ENCODE measurements at regions not wholly inside any gene's neighbourhood (a gene's known extent, or its start where the extent isn't known, plus 50 kb on each side); places are given as distances from the start of the nearest gene placed in this dataset.

GRCh38 chr9:107948086-107948485, 458.5 kb upstream of the KLF4 start:
- H3K9me3 ChIP-seq (ENCODE audit: low read length) = no peaks in the 10 kb centered on the region

DNA sequence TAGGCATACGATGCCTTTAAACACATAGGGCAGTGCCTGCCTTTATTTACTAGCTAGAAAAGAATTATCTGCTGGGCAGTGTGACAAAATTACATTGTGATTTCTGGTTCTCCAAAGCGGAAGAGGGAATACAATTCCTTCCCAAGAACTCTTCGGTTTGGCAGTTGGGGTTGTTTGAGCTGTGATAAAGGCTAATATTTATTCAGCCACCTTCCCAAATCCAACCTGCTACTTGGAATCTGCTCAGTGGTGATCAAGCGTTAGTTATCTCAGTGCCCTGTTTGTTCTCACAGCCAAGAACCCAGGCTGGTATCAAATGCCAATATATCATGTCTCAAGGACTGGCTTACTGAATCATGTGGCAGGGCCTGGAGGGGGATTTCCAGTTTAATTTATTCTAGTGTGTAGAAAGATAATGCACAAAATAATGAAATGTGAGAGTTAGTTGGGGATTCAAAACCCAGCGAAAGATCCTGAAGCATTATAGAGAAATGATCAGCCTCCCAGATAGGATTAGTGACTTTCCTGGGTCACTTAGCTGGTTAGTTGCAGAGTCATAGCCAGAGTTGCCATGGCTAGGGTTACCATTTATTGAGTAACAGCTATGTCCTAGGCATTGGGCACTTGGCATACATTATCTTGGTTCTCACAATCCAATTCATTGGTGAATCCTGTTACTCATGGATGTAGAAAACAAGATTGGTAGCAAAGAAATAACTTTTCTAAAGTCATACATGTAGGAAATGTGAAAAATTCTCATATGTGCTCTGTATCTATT, 457.0 kb upstream of the KLF4 start:
- no peaks in the 10 kb centered on the region for H3K27me3 ChIP-seq (ENCODE audit: low read length)

More at GRCh38 chr9:107948086-107948485, 458.5 kb upstream of the KLF4 start:
- Histone ChIP-seq H3K9me2 (replicated peaks; ENCODE audit: low read length) (no peaks in the 10 kb centered on the region), H3K79me2 (ENCODE audit: low read length) (no peaks in the 10 kb centered on the region), H3K4me1 (ENCODE audit: insufficient read depth, low read length) (no peaks in the 10 kb centered on the region), H2AFZ (ENCODE audit: low read length) (no peak overlapping the region), H3K4me3 (ENCODE audit: low read length) (no peak overlapping the region), H3F3A (ENCODE audit: low read length, unreplicated experiment) (no peaks in the 10 kb centered on the region), H3K9ac (ENCODE audit: low read length) (no peak overlapping the region), H3K4me2 (ENCODE audit: low read length) (no peak overlapping the region), H3K27ac (ENCODE audit: low read length) (no peak overlapping the region), H3K36me3 (ENCODE audit: low read depth, low read length) (no peaks in the 10 kb centered on the region), H4K20me1 (ENCODE audit: low read length) (no peaks in the 10 kb centered on the region), H3K27me3 (ENCODE audit: low read length) (no peaks in the 10 kb centered on the region)
- ATAC-seq = no peak
- ChIA-PET POLR2A (ENCODE audit: unreplicated experiment) (no interaction called here), CTCF (no interaction called here)
- intact Hi-C loops (cut with micrococcal nuclease) = no loop called here
- DNase-seq = no peak
- no TSS peak for BruUV-seq (replicated peaks)
- no peak for TF ChIP-seq EZH2 (IDR thresholded peaks at IDR 0.05; ENCODE audit: low read length, unreplicated experiment)
- no peak for TF ChIP-seq CTCF (conservative IDR thresholded peaks at IDR 0.05; ENCODE audit: low read depth, low read length)
- no peak for TF ChIP-seq EZH2phosphoT487 (IDR thresholded peaks at IDR 0.05; ENCODE audit: borderline replicate concordance, low read length)

DNA sequence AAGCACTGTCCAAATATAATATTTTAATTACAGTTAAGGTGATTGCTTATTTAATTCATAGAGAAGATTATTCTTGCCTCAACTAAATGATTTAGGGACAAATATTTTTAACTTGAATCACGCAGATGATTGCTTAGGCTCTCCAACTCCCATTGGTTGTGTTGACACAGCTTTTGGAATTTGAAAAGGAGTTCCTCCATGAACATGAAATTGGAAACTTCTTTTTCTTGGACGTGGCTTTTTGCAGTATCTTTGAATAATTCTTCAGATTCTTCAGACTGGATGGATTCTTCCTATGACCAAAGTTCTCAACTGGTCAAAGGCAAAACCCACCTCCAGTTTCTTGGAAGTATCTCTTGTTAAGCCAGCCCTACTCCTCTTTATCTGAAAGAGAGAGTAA, 456.4 kb upstream of the KLF4 start:
- H4K20me1 ChIP-seq (ENCODE audit: low read length) = no peaks in the 10 kb centered on the region
- intact Hi-C loops (cut with micrococcal nuclease) = no loop called here
- DNase-seq = no peak
- ATAC-seq = no peak
- no peaks in the 10 kb centered on the region for H3F3A ChIP-seq (ENCODE audit: low read length, unreplicated experiment)
- H3K27ac ChIP-seq (ENCODE audit: low read length) = no peak overlapping the region
- H3K36me3 ChIP-seq (ENCODE audit: low read depth, low read length) = no peaks in the 10 kb centered on the region
- TF ChIP-seq CTCF (conservative IDR thresholded peaks at IDR 0.05; ENCODE audit: low read depth, low read length) (no peak), EZH2 (IDR thresholded peaks at IDR 0.05; ENCODE audit: low read length, unreplicated experiment) (no peak), EZH2phosphoT487 (IDR thresholded peaks at IDR 0.05; ENCODE audit: borderline replicate concordance, low read length) (no peak)
- no peaks in the 10 kb centered on the region for H3K9me3 ChIP-seq (ENCODE audit: low read length)
- H3K4me2 ChIP-seq (ENCODE audit: low read length) = no peak overlapping the region
- H3K4me1 ChIP-seq (ENCODE audit: insufficient read depth, low read length) = no peaks in the 10 kb centered on the region
- no peaks in the 10 kb centered on the region for H3K79me2 ChIP-seq (ENCODE audit: low read length)
- BruUV-seq (replicated peaks) = no TSS peak
- no peaks in the 10 kb centered on the region for H3K27me3 ChIP-seq (ENCODE audit: low read length)
- no peak overlapping the region for H3K9ac ChIP-seq (ENCODE audit: low read length)
- no peaks in the 10 kb centered on the region for H3K9me2 ChIP-seq (replicated peaks; ENCODE audit: low read length)
- ChIA-PET CTCF (no interaction called here), POLR2A (ENCODE audit: unreplicated experiment) (no interaction called here)
- no peak overlapping the region for H3K4me3 ChIP-seq (ENCODE audit: low read length)
- H2AFZ ChIP-seq (ENCODE audit: low read length) = no peak overlapping the region

More for the DNA sequence above, 457.0 kb upstream of the KLF4 start:
- Histone ChIP-seq H3K4me2 (ENCODE audit: low read length) (no peak overlapping the region), H3K9ac (ENCODE audit: low read length) (no peak overlapping the region), H3K9me3 (ENCODE audit: low read length) (no peaks in the 10 kb centered on the region), H3K4me1 (ENCODE audit: insufficient read depth, low read length) (no peaks in the 10 kb centered on the region), H2AFZ (ENCODE audit: low read length) (no peak overlapping the region), H3F3A (ENCODE audit: low read length, unreplicated experiment) (no peaks in the 10 kb centered on the region), H4K20me1 (ENCODE audit: low read length) (no peaks in the 10 kb centered on the region), H3K36me3 (ENCODE audit: low read depth, low read length) (no peaks in the 10 kb centered on the region), H3K4me3 (ENCODE audit: low read length) (no peak overlapping the region), H3K79me2 (ENCODE audit: low read length) (no peaks in the 10 kb centered on the region), H3K9me2 (replicated peaks; ENCODE audit: low read length) (no peaks in the 10 kb centered on the region), H3K27ac (ENCODE audit: low read length) (no peak overlapping the region)
- no peak for ATAC-seq
- ChIA-PET POLR2A (ENCODE audit: unreplicated experiment) (no interaction called here), CTCF (no interaction called here)
- no peak for DNase-seq
- intact Hi-C loops (cut with micrococcal nuclease) = no loop called here
- no TSS peak for BruUV-seq (replicated peaks)
- TF ChIP-seq EZH2 (IDR thresholded peaks at IDR 0.05; ENCODE audit: low read length, unreplicated experiment) (no peak), EZH2phosphoT487 (IDR thresholded peaks at IDR 0.05; ENCODE audit: borderline replicate concordance, low read length) (no peak)
